Progenitor cell of endocrine pancreas (in vitro differentiated cells): ENCODE measurements at regions not wholly inside any gene's neighbourhood (a gene's known extent, or its start where the extent isn't known, plus 50 kb on each side); places are given as distances from the start of the nearest gene placed in this dataset.

Source experiments
- DNase-seq: peaks from one replicate; pipeline ENCODE4 v3.0.0; 2021; ENCODE audit warnings: low spot score; ENCODE audit not compliant: unreplicated experiment
- H3K27ac Mint-ChIP-seq: 2 replicates; pipeline ENCODE4 v1.8.0; 2021; ENCODE audit warnings: mild to moderate bottlenecking, moderate library complexity, mixed read lengths
- H3K27me3 Mint-ChIP-seq: 2 replicates; pipeline ENCODE4 v1.8.0; 2021; ENCODE audit warnings: mixed read lengths
- H3K36me3 Mint-ChIP-seq: 2 replicates; pipeline ENCODE4 v1.8.0; 2022; ENCODE audit warnings: mixed read lengths; ENCODE audit not compliant: insufficient read depth
- H3K4me1 Mint-ChIP-seq: 2 replicates; pipeline ENCODE4 v1.8.0; 2021; ENCODE audit warnings: low read depth, mixed read lengths
- H3K4me3 Mint-ChIP-seq: 2 replicates; pipeline ENCODE4 v1.8.0; 2021; ENCODE audit warnings: low read depth, mild to moderate bottlenecking, moderate library complexity, mixed read lengths
- H3K9me3 Mint-ChIP-seq: 2 replicates; pipeline ENCODE4 v1.8.0; 2021; ENCODE audit warnings: low read depth, mixed read lengths
- TF ChIP-seq, protein P1 (sequence below): fragments of 200-600 bp; sonication (generic); IDR thresholded peaks from one replicate; pipeline ENCODE4 v1.5.0; 2021; ENCODE audit warnings: antibody characterized with exemption, mild to moderate bottlenecking; ENCODE audit not compliant: unreplicated experiment

DNA sequence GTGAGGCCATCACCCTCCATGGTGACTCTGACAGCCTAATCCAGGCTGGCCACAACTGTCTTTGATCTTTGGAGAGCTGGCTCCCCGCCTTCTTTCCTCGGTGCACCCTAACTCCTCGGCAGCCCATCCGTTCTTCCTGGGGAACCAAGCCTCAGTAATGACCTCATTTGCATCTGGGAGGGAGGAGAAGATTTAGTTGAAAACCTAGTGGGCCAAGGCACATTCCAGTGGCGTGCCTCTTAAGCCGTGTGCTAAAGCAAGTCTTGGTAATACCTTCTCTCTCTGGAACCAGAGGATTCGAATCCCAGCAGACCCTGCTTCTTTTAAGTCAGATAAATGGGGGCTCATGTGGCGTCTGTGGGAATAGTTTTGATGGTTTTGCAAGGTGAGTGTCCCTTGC lies 233.1 kb downstream of the EBLN2 start:
- Mint-ChIP-seq H3K27ac (no peak overlapping the region), H3K27me3 (peaks cover 7% of the 10 kb centered on the region), H3K4me1 (peaks cover 9% of the 10 kb centered on the region), H3K36me3 (no peaks in the 10 kb centered on the region), H3K4me3 (no peak overlapping the region), H3K9me3 (no peaks in the 10 kb centered on the region)
- DNase-seq: no peak
- TF ChIP-seq, protein P1, sequence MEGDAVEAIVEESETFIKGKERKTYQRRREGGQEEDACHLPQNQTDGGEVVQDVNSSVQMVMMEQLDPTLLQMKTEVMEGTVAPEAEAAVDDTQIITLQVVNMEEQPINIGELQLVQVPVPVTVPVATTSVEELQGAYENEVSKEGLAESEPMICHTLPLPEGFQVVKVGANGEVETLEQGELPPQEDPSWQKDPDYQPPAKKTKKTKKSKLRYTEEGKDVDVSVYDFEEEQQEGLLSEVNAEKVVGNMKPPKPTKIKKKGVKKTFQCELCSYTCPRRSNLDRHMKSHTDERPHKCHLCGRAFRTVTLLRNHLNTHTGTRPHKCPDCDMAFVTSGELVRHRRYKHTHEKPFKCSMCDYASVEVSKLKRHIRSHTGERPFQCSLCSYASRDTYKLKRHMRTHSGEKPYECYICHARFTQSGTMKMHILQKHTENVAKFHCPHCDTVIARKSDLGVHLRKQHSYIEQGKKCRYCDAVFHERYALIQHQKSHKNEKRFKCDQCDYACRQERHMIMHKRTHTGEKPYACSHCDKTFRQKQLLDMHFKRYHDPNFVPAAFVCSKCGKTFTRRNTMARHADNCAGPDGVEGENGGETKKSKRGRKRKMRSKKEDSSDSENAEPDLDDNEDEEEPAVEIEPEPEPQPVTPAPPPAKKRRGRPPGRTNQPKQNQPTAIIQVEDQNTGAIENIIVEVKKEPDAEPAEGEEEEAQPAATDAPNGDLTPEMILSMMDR: no peak

DNA sequence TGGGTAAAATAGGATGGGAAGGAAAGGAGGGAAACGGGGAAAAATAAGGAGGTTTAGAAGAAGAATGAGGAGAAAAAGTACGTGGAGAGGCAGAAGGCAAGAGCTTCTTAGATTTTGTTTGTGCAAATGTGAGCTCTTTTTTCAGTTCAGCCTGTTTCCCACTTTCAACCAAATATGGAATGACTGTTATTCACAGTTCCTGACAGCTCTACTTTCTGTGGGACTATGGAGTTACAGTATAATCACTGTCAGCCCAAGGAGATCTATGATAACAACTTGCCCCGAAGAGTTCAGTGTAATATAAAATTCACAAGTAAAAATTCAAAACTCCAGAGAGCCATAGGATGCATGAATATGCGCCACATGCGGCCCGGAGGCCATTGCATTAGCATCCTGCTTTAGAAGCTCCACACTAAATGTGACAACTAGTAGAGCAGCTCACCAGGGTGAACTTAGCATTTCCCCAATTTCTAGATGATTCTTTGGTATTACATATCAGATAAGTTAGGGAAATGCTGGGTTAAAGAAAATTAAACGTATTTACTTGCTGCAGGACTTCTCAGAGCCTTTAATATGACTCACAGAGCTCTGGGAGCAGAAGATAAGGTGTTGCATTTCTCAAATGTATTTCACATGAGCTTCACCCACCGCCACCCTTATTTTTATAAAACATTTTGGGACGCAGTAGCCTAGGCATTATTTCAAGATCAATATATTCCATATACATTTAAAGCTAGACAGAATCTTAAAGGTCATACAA lies 234.6 kb downstream of the EBLN2 start:
- Mint-ChIP-seq H3K27me3 (peaks cover 4% of the 10 kb centered on the region), H3K9me3 (no peaks in the 10 kb centered on the region), H3K27ac (no peak overlapping the region), H3K36me3 (no peaks in the 10 kb centered on the region), H3K4me1 (peaks cover 9% of the 10 kb centered on the region), H3K4me3 (no peak overlapping the region)
- DNase-seq: no peak
- TF ChIP-seq, protein P1: no peak

DNA sequence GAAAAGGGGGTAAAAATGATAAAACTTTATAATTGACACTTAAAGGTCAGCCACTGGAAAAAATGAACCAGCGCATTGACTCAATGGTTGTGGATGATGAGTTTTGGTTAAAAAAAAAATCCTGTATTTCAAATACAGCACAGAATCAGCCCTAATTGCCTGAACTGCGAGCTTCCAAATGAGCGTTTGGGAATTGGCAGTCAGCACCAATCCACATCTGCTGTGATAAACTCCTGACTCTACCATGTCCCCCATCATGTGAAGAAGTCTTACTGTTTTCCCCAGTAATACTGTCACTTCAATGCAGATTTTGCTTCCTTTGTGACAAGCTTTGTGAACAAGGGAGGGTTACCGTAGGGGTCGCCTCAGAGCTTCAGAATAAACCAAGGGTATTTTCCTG lies 235.4 kb downstream of the EBLN2 start:
- H3K27ac Mint-ChIP-seq: no peak overlapping the region

DNA sequence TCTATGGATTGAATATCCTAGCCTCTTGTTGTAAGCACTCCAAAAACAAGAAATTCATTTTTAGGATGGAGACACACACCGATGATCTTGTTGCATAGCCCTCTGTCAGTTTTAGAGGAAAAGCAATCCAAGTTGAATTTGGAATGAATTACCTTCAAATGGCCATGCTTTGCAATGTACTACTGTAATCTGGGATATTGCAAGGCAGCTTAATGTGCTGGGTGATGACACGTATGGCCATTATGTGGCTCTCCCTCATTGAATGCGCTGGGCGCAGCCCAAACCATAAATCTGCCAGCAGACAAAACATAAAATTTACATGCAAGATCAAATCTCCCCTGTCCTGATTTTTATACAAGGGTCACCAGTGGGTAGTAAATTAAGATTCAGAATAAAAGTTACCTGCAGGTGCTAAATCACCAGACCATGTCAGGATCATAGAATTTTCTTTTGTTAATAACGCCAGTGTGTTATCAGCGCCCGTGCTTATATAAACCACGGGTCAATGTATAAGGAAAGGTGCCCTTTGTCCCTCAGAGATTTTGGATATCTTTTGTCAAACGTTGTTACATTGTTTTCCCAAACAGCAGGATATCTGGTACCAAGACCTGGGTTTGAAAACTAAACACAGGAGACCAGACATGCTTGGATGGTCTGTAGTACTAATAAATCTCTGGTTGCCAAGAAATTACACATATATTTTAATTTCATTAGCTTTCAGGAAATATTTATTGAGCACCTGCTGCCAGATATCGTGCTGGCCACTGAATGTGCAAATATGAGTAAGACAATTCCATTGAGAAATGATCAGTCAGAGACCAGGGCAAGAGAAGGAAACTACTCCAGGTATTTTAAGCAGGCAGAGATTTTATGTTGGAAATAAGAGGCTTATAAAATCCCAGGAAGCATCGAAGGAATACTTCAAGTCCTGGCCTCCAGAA lies 237.1 kb downstream of the EBLN2 start:
- no peaks in the 10 kb centered on the region for H3K9me3 Mint-ChIP-seq
- no peak overlapping the region for H3K27ac Mint-ChIP-seq
- H3K4me3 Mint-ChIP-seq: no peak overlapping the region
- DNase-seq: no peak
- peaks cover 9% of the 10 kb centered on the region for H3K4me1 Mint-ChIP-seq
- H3K27me3 Mint-ChIP-seq: peaks cover 13% of the 10 kb centered on the region
- no peaks in the 10 kb centered on the region for H3K36me3 Mint-ChIP-seq
- TF ChIP-seq, protein P1: no peak

More for the DNA sequence above, 235.4 kb downstream of the EBLN2 start:
- no peaks in the 10 kb centered on the region for H3K9me3 Mint-ChIP-seq
- H3K4me1 Mint-ChIP-seq: peaks cover 9% of the 10 kb centered on the region
- H3K27me3 Mint-ChIP-seq: peaks cover 7% of the 10 kb centered on the region
- no peak for DNase-seq
- H3K4me3 Mint-ChIP-seq: no peak overlapping the region
- TF ChIP-seq, protein P1: no peak
- no peaks in the 10 kb centered on the region for H3K36me3 Mint-ChIP-seq

DNA sequence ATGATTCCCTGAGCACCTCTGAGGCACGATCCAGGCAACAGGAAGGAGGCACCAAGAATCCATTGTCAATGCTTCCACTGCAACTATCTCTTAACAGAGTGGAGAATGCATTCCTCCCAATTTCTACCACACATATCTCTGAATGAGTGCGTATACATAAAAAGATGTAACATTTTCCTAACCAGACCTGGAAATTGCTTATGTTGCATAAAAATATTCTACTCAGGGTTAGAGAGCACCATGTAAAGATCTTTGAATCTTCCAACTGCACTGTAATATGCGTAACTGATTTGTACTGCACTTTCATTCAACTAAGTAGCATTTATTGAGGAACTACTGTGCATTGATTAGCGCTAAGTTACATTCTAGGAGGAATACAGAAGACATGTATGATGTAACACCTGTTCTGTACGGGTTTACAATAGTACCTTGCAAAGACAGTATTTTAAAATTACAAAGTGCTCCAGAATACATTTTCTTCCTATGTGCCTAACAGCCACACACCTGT lies 237.8 kb downstream of the EBLN2 start:
- no peak for DNase-seq
- Mint-ChIP-seq H3K27ac (no peak overlapping the region), H3K4me3 (no peak overlapping the region), H3K27me3 (peaks cover 16% of the 10 kb centered on the region), H3K9me3 (no peaks in the 10 kb centered on the region), H3K4me1 (peaks cover 9% of the 10 kb centered on the region), H3K36me3 (no peaks in the 10 kb centered on the region)
- TF ChIP-seq, protein P1: no peak
